Left ventricle myocardium inferior (tissue), 1 donor: ENCODE measurements at regions not wholly inside any gene's neighbourhood (a gene's known extent, or its start where the extent isn't known, plus 50 kb on each side); places are given as distances from the start of the nearest gene placed in this dataset.

Experiments used
- DNase-seq: peaks from one replicate; pipeline ENCODE4 v3.0.0-alpha.2; 2020
- H3K27ac ChIP-seq: fragments of 200-600 bp; replicated peaks from 2 replicates; pipeline ENCODE4 v1.8.0; 2021
- H3K27me3 ChIP-seq: fragments of 200-600 bp; 2 replicates; pipeline ENCODE4 v1.8.0; 2021; ENCODE audit warnings: low read depth
- H3K36me3 ChIP-seq: fragments of 200-600 bp; 2 replicates; pipeline ENCODE4 v1.8.0; 2021
- H3K4me1 ChIP-seq: fragments of 200-600 bp; 2 replicates; pipeline ENCODE4 v1.8.0; 2021
- H3K4me3 ChIP-seq: fragments of 200-600 bp; 2 replicates; pipeline ENCODE4 v1.8.0; 2021; ENCODE audit warnings: mild to moderate bottlenecking, moderate library complexity
- H3K9me3 ChIP-seq: fragments of 200-600 bp; replicated peaks from 2 replicates; pipeline ENCODE4 v1.8.0; 2021
- intact Hi-C: fragments of 100-400 bp; cut with micrococcal nuclease; formaldehyde crosslinking; loops from one replicate; pipeline ENCODE4 v1.11.0; 2022
- TF ChIP-seq, protein P1 (sequence below): fragments of 200-600 bp; IDR thresholded peaks from 2 replicates; pipeline ENCODE4 v1.8.0; 2021; ENCODE audit warnings: antibody characterized with exemption, mild to moderate bottlenecking, borderline replicate concordance
- donor health status: DM: no; HTN: yes; CAD: no; lungs with severe emphysema.

DNA sequence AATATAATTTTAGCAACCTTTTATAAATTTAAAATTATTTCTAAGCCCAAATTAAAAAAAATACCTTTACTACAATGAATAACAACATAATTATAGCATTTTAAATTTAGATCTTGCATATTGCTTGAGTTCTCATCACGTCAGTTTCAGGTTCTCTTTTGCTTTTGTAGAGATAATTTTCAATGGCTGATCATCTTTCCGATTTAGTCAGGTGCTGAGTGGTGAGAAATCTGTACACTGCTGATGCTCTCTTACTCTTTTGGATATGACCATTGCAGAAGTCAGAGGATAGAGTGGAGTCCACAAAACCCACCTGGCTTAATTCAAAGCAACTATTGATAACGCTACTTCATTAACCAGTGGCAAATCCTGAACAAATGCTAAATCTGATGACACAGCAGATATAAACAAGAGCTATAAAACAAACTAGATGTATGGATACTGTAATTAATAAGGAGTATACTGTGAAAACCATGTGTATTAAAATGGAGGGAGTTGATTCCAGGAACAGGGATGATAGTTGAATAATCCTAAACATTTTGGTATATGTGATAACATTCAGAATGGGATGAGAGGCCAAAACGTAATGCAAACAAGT, 394.8 kb downstream of the CSNK1G3 start:
- no peaks in the 10 kb centered on the region for H3K27me3 ChIP-seq
- no peak overlapping the region for H3K4me3 ChIP-seq
- intact Hi-C loops, result no loop called here
- H3K36me3 ChIP-seq, result no peaks in the 10 kb centered on the region
- no peak overlapping the region for H3K27ac ChIP-seq
- H3K4me1 ChIP-seq, result no peaks in the 10 kb centered on the region
- DNase-seq, result no peak
- H3K9me3 ChIP-seq, result no peaks in the 10 kb centered on the region
- TF ChIP-seq, protein P1, sequence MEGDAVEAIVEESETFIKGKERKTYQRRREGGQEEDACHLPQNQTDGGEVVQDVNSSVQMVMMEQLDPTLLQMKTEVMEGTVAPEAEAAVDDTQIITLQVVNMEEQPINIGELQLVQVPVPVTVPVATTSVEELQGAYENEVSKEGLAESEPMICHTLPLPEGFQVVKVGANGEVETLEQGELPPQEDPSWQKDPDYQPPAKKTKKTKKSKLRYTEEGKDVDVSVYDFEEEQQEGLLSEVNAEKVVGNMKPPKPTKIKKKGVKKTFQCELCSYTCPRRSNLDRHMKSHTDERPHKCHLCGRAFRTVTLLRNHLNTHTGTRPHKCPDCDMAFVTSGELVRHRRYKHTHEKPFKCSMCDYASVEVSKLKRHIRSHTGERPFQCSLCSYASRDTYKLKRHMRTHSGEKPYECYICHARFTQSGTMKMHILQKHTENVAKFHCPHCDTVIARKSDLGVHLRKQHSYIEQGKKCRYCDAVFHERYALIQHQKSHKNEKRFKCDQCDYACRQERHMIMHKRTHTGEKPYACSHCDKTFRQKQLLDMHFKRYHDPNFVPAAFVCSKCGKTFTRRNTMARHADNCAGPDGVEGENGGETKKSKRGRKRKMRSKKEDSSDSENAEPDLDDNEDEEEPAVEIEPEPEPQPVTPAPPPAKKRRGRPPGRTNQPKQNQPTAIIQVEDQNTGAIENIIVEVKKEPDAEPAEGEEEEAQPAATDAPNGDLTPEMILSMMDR, result no peak

GRCh38 chr5:123885081-123885480, 373.1 kb downstream of the CSNK1G3 start:
- intact Hi-C loops, result no loop called here
- Histone ChIP-seq H3K27me3 (no peaks in the 10 kb centered on the region), H3K4me3 (no peak overlapping the region), H3K9me3 (no peaks in the 10 kb centered on the region), H3K4me1 (peaks cover 21% of the 10 kb centered on the region), H3K36me3 (no peaks in the 10 kb centered on the region), H3K27ac (no peak overlapping the region)
- TF ChIP-seq, protein P1, result no peak
- DNase-seq, result no peak

GRCh38 chr5:123882965-123883345, 371.0 kb downstream of the CSNK1G3 start:
- intact Hi-C loops, result no loop called here
- peak overlapping the region; percentile 27 for H3K4me3 ChIP-seq

GRCh38 chr5:123882319-123882964, 370.5 kb downstream of the CSNK1G3 start:
- Histone ChIP-seq H3K9me3 (no peaks in the 10 kb centered on the region), H3K27me3 (no peaks in the 10 kb centered on the region), H3K27ac (peak overlapping the region; percentile 0), H3K4me1 (peaks cover 21% of the 10 kb centered on the region), H3K4me3 (peak overlapping the region; percentile 27), H3K36me3 (no peaks in the 10 kb centered on the region)
- TF ChIP-seq, protein P1, result no peak
- intact Hi-C loops, result no loop called here
- no peak for DNase-seq

More at GRCh38 chr5:123882965-123883345, 371.0 kb downstream of the CSNK1G3 start:
- Histone ChIP-seq H3K4me1 (peaks cover 21% of the 10 kb centered on the region), H3K27me3 (no peaks in the 10 kb centered on the region), H3K27ac (no peak overlapping the region), H3K36me3 (no peaks in the 10 kb centered on the region), H3K9me3 (no peaks in the 10 kb centered on the region)
- DNase-seq, result no peak
- TF ChIP-seq, protein P1, result no peak

DNA sequence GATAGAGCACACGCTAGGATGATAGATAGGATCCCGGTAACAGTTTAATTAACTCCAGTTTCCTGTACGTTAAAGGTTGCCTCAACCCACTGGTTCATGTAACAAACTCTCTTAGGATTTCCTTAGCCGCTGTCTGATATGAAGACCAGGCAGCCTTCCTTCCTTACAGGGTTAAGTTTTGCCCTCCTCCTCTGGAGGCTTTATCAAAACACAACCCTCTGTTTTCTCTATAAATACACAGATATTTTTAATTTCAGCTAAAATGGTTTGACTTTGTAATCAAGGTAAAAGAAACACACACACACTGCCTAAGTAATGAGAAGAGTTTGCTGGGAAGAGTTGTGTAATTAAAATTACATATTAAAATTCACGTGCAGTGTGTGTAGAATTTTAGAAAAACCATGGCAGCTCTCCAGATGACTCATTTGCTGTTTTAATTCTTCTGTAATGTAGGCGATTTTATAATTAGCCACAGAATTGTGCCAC, 369.8 kb downstream of the CSNK1G3 start:
- H3K9me3 ChIP-seq, result no peaks in the 10 kb centered on the region
- TF ChIP-seq, protein P1, result no peak
- H3K4me1 ChIP-seq, result peaks cover 22% of the 10 kb centered on the region
- intact Hi-C loops, result no loop called here
- DNase-seq, result no peak
- no peaks in the 10 kb centered on the region for H3K36me3 ChIP-seq
- H3K27ac ChIP-seq, result peak overlapping the region; percentile 0
- no peaks in the 10 kb centered on the region for H3K27me3 ChIP-seq
- no peak overlapping the region for H3K4me3 ChIP-seq
